Gastrocnemius medialis (tissue), 4 donors: ENCODE measurements at regions not wholly inside any gene's neighbourhood (a gene's known extent, or its start where the extent isn't known, plus 50 kb on each side); places are given as distances from the start of the nearest gene placed in this dataset.

Experiments used
- ATAC-seq, 2 donors: fragments of 150-250 bp; one replicate each; pipeline ENCODE4 v1.9.1; 2016
- DNase-seq, 2 donors: peaks; one replicate each; pipeline ENCODE4 v3.0.0-alpha.2; 2019
- H3K27ac ChIP-seq, 4 donors: fragments of 200-600 bp; sonication (generic); 1 replicate in 1 of 4; 2 replicates in 3 of 4; pipeline ENCODE4 v1.5.1; 2016 to 2018; ENCODE audit warnings: mild to moderate bottlenecking in 2 of 4, moderate library complexity in 1 of 4
- H3K27me3 ChIP-seq, 3 donors: fragments of 200-600 bp; sonication (generic) in 2 of 3; 1 replicate in 1 of 3; 2 replicates in 2 of 3; pipeline versions ENCODE4 v1.5.1 to v1.6.0; 2016 to 2019; ENCODE audit warnings: mild to moderate bottlenecking in 1 of 3, moderate library complexity in 1 of 3
- H3K36me3 ChIP-seq, 2 donors: fragments of 200-600 bp; sonication (generic) in 1 of 2; one replicate each; pipeline ENCODE4 v1.5.1; 2017 to 2018
- H3K4me1 ChIP-seq, 2 donors: fragments of 200-600 bp; sonication (generic) in 1 of 2; one replicate each; pipeline ENCODE4 v1.5.1; 2016 to 2017; ENCODE audit warnings: mild to moderate bottlenecking in 2 of 2
- H3K4me3 ChIP-seq, 4 donors: fragments of 200-600 bp; sonication (generic) in 3 of 4; 1 replicate in 1 of 4; 2 replicates in 3 of 4; pipeline ENCODE4 v1.5.1; 2016 to 2019; ENCODE audit warnings: mild to moderate bottlenecking in 2 of 4
- H3K9me3 ChIP-seq, 3 donors: fragments of 200-600 bp; sonication (generic) in 2 of 3; 1 replicate in 1 of 3; 2 replicates in 2 of 3; pipeline ENCODE4 v1.5.1; 2016 to 2019
- CTCF ChIP-seq, 5 experiments: fragments of 450-650 bp in 3 of 5; fragments of 200-600 bp in 2 of 5; sonication (generic) in 2 of 5; IDR thresholded peaks in 4 of 5; conservative IDR thresholded peaks in 1 of 5; 1 replicate in 4 of 5; 2 replicates in 1 of 5; pipeline ENCODE4 v1.5.1; 2016 to 2019; ENCODE audit warnings: antibody characterized with exemption in 5 of 5, mild to moderate bottlenecking in 3 of 5, moderate library complexity in 3 of 5
- POLR2A ChIP-seq, 2 donors: fragments of 450-650 bp; IDR thresholded peaks; one replicate each; pipeline ENCODE4 v1.6.1; 2017; ENCODE audit warnings: antibody characterized with exemption in 2 of 2, mild to moderate bottlenecking in 2 of 2, moderate library complexity in 2 of 2
- in situ Hi-C, 4 donors: fragments of 200-750 bp; cut with MboI; loops; one replicate each; pipeline versions ENCODE4 v1.15.0 to v1.8.0; 2017; ENCODE audit warnings: low sequenced_read_pairs in 4 of 4
- intact Hi-C: fragments of 100-400 bp; cut with DNase I; formaldehyde crosslinking; loops from one replicate; pipeline ENCODE4 v1.15.1; 2023; ENCODE audit warnings: low total_unique reads

- intact Hi-C loops (no loop called here), in situ Hi-C loops (no loop called here)
- no peak for ATAC-seq
- H3K4me1 ChIP-seq, result no peaks in the 10 kb centered on the region
- no peaks in the 10 kb centered on the region for H3K36me3 ChIP-seq
- H3K9me3 ChIP-seq, result no peaks in the 10 kb centered on the region
- TF ChIP-seq POLR2A (IDR thresholded peaks at IDR 0.05), result no peak
- no peak for TF ChIP-seq CTCF (IDR thresholded peaks at IDR 0.05 in 4 of 5, conservative IDR thresholded peaks at IDR 0.05 in 1 of 5)
- no peak overlapping the region for H3K4me3 ChIP-seq
- peaks cover 0 to 5% (median 0%) of the 10 kb centered on the region in 3 donors for H3K27me3 ChIP-seq
- DNase-seq, result no peak
- H3K27ac ChIP-seq, result no peak overlapping the region
Observed at GRCh38 chr10:125479059-125479458, 203.9 kb downstream of the TEX36 start.

- DNase-seq (no peak), ATAC-seq (no peak)
- H3K27ac ChIP-seq, result no peak overlapping the region
- no peaks in the 10 kb centered on the region for H3K36me3 ChIP-seq
- in situ Hi-C loops, result no loop called here
- intact Hi-C loops, result no loop called here
- no peaks in the 10 kb centered on the region for H3K9me3 ChIP-seq
- no peak overlapping the region for H3K4me3 ChIP-seq
- no peak for TF ChIP-seq CTCF (IDR thresholded peaks at IDR 0.05 in 4 of 5, conservative IDR thresholded peaks at IDR 0.05 in 1 of 5)
- no peak for TF ChIP-seq POLR2A (IDR thresholded peaks at IDR 0.05)
- H3K27me3 ChIP-seq, result no peaks in the 10 kb centered on the region
- no peaks in the 10 kb centered on the region for H3K4me1 ChIP-seq
Observed at GRCh38 chr10:125475815-125476214, 207.1 kb downstream of the TEX36 start.

- Histone ChIP-seq H3K9me3 (no peaks in the 10 kb centered on the region), H3K27ac (no peak overlapping the region), H3K36me3 (no peaks in the 10 kb centered on the region), H3K4me1 (no peaks in the 10 kb centered on the region), H3K27me3 (no peaks in the 10 kb centered on the region), H3K4me3 (no peak overlapping the region)
- no peak for TF ChIP-seq POLR2A (IDR thresholded peaks at IDR 0.05)
- TF ChIP-seq CTCF (IDR thresholded peaks at IDR 0.05 in 4 of 5, conservative IDR thresholded peaks at IDR 0.05 in 1 of 5), result no peak
- ATAC-seq, result no peak
- in situ Hi-C loops (no loop called here), intact Hi-C loops (no loop called here)
- no peak for DNase-seq
Observed at GRCh38 chr10:125473143-125473793, 209.7 kb downstream of the TEX36 start.

- DNase-seq (no peak), ATAC-seq (no peak)
- no peaks in the 10 kb centered on the region for H3K36me3 ChIP-seq
- in situ Hi-C loops (no loop called here), intact Hi-C loops (no loop called here)
- no peak overlapping the region for H3K4me3 ChIP-seq
- no peaks in the 10 kb centered on the region for H3K27me3 ChIP-seq
- no peak overlapping the region for H3K27ac ChIP-seq
- TF ChIP-seq POLR2A (IDR thresholded peaks at IDR 0.05), result no peak
- no peak for TF ChIP-seq CTCF (IDR thresholded peaks at IDR 0.05 in 4 of 5, conservative IDR thresholded peaks at IDR 0.05 in 1 of 5)
- no peaks in the 10 kb centered on the region for H3K9me3 ChIP-seq
- no peaks in the 10 kb centered on the region for H3K4me1 ChIP-seq
Observed at GRCh38 chr10:125472010-125472607, 210.9 kb downstream of the TEX36 start.
